ENCODE measurements at regions not wholly inside any gene's neighbourhood (a gene's known extent, or its start where the extent isn't known, plus 50 kb on each side); places are given as distances from the start of the nearest gene placed in this dataset.

DNA sequence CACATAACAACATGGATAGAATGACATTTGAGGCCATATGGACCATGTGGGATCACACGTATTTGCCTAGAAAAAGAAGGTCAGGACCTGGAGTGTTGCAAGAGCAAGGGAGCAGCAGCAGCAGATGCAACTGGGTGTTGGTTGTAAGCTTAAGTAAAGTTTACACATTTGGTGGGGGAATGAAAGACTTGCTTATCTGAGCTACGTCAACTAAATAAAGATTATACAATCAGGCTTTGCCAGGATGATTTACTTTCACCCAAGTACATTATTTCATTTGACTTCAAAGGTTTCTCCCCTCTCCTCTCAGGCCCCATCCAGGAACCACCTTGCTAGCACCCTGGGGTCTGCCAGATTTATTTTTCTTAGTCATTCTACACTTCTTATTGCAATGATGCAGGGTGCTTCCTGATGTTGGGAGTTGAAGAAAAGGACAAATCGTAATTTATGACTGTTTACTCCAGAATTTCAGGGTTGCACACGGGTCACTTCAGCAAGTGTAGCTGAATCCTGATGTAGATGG, 591.9 kb upstream of the IGFBP3 start:
- DNase-seq (ENCODE audit: missing footprints) (no peak), ATAC-seq (no peak)
- intact Hi-C loops (cut with DNase I): loop anchor here (5.0 kb wide), 1 partner anchor 89 kb away; no protein-coding TSS in a partner anchor

DNA sequence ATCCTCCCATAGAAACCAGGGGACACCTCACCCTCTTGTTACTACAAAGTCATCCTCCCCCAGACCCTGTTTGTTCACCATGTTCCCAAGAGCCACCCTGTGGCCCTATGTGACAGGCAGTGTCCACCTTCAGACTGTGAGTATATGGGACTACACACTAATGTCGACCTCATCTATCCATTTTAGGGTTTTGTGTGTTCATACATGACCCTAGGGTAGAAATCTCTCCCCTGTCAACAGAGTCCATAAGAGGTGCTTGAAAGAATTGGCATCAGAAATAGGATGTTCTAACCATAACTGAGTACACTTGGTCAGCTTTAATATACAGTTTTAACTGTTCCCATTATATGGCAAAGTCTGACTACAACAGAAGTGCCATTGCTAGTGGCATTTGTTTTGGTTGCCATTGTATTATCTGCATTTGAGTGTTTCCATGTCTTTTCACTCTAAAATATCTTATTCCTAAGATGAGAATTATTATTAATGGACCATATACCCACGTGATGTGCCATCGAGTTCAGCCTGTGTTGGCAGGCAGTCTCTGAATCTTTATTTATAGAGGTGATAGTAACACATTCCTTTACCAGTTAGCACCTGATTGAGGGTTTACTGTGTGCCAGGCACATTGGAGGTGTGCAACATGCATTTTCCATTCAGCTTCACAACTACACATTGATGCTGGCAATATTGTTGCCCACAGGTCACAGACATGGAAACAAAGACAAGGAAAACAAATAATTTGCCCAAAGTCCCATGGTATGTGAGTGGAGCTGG, 590.6 kb upstream of the IGFBP3 start:
- no peak for DNase-seq (ENCODE audit: missing footprints)
- intact Hi-C loops (cut with DNase I): loop anchor here (2.0 to 5.0 kb wide), 2 partner anchors 19 to 91 kb away; no protein-coding TSS in a partner anchor
- peak; percentile 85 for ATAC-seq

DNA sequence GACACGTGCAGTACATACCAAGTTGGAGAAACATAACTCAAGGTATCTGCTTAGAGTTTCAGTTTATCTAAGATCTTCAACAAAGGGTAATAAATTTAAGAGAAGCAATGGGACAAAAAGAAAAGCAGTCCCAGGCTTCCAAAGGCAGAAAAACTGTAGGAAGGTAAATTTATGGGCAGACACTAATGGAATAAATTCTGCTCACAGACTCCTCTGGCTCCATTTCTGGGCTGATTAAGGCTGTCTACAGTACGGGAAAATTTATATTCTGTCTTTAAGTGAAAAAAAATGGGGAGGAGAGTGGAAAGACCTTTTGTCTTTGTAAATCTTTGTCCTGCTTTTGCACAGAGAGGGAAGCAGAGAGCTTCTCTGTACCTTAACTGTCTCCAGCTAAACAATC, 587.5 kb upstream of the IGFBP3 start:
- ATAC-seq: no peak
- intact Hi-C loops (cut with DNase I): no loop called here
- DNase-seq (ENCODE audit: missing footprints): no peak

DNA sequence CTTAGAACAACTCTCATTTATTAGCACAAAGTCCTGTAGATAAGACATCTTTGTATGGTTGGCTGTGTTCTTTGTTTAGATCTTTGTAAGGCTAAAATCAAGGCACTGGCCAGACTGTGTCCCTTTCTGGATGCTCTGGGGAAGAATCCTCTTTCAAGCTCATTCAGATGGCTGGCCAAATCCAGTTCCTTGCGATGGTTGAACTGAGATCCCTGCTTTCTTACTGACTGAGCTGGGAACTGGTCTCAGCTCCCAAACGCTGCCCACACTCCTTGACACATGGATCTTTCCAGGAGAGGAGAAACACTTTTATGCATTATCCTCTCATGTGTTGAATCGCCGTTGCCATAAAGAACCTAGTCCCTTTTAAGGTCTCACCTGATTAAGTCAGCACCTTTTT, 586.5 kb upstream of the IGFBP3 start:
- ATAC-seq (no peak), DNase-seq (ENCODE audit: missing footprints) (no peak)
- intact Hi-C loops (cut with DNase I): no loop called here

DNA sequence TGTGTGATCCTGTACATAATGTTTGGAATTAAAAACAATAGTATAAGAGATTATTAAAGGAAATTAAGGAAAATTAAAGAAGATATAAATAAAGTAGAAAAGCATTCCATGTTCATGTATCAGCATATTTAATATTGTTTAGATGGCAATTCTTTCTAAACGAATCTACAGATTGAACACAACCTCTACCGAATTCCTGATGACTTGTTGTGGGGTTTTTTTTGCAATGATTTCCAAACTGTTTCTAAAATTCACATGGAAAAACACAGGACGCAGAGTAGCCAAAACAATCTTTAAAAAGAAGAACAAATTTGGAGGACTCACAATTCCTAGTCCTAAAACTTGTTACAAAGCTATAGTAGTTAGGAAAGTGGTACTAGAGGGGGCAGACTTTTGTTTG, 573.4 kb upstream of the IGFBP3 start:
- intact Hi-C loops (cut with DNase I): no loop called here
- ATAC-seq: no peak
- no peak for DNase-seq (ENCODE audit: missing footprints)

DNA sequence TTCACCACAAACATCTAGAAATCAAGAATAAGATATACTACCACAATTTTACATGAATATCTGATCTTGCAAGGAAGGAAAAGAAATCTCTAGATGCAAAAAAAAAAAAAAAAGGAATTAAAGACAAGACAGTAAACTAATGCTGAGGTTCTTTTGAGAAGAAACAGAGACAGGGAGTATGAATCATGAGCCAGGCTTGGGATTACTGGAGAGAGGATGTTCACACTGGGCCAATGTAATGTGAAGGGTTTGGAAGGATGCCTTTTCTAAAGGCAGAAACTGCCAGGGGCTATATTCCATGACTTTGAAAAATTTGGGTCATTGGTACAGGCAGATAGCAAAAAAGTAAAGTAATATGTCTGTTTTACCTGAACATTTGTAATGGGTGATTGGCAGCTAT, 573.0 kb upstream of the IGFBP3 start:
- ATAC-seq: no peak
- DNase-seq (ENCODE audit: missing footprints): no peak
- intact Hi-C loops (cut with DNase I): no loop called here

DNA sequence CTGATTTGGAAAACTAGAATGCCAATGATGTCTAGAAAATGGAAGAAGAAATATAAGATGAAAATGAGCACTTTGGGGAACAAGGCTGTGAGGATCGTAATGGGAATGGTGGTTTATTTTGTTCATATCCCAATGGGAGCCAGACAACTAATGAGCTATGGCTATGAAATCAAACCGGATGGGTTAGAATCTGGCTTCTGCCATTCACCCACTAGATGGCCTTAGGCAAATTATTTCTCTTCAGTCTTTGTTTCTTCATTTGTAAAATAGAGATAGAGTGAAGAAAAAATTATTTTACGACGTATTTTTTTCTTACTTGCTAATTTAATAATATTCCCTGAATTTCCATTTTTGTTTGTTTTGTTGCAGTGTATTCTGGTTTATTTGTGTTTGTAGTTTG, 572.1 kb upstream of the IGFBP3 start:
- intact Hi-C loops (cut with DNase I): no loop called here
- ATAC-seq (no peak), DNase-seq (ENCODE audit: missing footprints) (no peak)

DNA sequence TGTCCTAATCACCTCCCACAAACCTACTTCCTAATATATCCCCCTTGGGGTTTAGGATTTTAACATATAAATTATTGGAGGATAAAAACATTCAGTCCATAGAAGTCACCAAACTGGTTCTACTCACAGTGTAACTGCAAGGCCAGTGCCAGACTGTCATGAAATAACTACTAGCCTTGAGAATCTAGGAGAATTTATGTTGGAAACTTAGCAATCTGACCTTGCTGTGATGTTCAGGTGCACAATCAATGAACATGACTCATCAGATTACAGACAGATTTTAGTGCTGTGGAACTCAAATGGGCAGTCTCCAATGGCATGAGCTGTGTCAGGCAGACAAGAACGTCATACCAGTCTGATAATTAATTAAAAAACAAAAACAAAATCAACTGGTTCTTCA, 571.4 kb upstream of the IGFBP3 start:
- intact Hi-C loops (cut with DNase I): no loop called here
- ATAC-seq: no peak
- no peak for DNase-seq (ENCODE audit: missing footprints)

DNA sequence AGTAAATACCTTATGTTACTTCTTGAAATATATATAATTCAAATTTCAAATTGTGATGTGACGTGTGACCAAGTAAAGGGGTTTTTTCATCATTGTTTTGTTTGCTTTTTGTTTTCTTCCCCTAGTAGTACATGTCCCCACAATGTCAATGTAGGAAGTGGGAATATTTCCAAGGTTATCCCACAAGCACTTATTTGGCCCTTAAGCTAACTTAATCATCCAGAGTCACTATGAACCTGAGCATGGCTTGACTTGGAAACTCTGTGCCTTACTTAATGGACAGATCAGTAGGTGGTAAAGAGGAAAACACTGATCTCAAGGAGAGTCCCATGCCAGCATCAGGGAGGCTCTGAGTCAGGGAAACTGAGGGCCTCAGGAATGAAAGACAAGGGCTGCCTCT, 569.3 kb upstream of the IGFBP3 start:
- intact Hi-C loops (cut with DNase I): no loop called here
- no peak for ATAC-seq
- no peak for DNase-seq (ENCODE audit: missing footprints)

DNA sequence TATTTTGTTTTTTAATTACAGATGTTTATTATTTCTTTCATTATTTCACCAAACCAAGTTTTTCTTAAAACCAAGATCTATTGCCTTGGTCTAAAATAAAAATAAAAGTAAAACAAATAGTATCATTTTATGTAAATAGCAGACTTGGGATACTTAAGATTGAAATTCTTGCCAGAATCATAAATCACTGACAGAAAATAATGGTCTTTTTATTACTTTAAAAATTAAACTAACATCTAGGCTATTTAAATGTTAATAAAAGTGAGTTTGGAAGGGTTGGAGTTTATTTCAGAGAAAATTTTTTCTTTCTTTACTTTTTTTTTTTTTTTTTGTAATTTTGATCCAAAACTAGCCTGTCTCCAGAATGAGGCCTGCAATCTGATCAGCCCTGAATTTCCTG, 568.0 kb upstream of the IGFBP3 start:
- ATAC-seq: no peak
- DNase-seq (ENCODE audit: missing footprints): no peak
- intact Hi-C loops (cut with DNase I): no loop called here

DNA sequence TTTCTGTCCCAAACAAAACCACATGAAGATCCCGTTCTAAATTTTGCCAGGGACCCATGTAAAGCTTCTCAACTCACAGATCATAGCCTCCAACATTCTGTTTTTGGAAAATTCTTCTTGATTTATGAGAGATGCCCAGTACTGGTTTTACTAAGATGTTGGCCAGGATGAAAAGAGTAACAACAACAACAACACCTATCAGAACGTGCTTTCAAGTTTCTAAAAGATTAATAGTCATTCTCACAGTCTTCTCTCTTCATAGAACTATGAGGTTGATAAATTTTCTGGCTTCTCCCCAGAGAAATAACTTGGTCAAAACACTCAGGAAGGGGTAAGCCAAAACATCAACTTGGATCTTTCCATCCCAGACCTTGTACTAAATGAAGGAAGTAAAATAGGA, 567.5 kb upstream of the IGFBP3 start:
- no peak for ATAC-seq
- intact Hi-C loops (cut with DNase I): no loop called here
- no peak for DNase-seq (ENCODE audit: missing footprints)

DNA sequence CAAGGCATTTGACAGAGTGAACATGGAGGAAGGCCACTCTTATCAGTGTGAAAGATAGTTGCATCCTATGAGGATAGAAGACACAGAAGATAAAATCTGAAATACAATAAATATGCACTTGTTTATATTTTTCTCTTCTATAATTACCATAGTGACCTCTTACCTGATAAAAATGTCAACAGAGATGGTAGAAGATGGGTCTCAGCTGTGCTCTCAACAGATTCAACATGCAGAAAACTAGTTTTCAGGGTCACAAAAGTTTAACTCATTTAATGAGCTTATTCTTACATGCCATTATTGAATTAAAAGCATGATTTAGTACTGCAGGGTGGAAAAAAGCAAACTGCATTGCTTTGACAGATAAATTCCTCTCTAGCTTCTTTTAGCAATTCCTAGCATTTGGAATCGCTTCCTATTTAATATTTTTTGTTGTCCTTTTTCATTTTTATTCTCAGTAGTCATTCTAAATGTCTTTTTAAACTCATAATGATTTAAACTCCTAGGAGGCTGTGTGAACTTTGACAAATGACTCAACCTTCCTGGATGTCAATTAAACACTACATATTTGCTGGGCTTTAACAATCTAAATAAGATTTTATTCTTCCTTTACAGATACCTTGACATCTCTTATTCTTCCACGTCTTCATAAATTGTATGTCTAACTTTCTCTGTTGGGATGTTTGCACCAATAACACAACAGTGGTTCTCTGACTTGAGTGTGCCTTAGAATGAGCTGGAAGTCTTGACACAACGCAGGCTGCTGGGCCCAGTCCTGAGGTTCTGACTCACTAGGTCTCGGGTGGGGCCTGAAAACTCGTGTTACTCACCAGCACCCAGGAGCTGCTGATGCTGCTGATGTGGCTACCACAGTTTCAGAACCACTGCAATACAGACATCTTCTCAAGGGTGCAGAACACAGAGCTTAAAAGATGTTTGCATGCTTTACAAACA, 565.5 kb upstream of the IGFBP3 start:
- no peak for DNase-seq (ENCODE audit: missing footprints)
- intact Hi-C loops (cut with DNase I): no loop called here
- peak; percentile 89 for ATAC-seq

DNA sequence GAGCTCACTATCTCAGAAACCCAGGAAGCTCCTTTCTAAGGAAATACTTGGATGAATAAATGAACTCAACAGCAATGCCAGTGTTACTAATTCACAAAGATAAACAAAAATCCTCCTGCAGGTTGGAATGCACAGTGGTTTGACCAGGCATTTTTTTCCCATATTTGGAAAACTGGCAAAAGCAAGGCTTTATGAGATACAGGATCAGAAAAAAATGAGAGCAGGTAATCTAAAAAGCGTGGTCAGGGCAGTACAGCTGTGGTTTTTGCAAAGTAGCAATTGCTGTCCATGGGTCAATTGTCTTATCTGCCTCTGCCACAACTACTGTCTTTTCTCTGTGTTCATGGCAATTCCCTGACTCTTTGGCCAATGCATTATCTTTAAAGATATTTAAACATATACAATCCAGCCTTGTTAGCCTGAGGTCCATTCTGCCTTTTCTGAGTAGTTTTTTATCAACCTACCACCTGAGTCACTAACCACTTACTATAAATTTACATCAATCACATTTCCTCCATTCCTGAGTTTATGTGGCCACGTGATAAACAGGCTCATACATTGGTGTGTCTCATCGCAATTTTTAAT, 564.5 kb upstream of the IGFBP3 start:
- DNase-seq (ENCODE audit: missing footprints): no peak
- intact Hi-C loops (cut with DNase I): no loop called here
- ATAC-seq: no peak

DNA sequence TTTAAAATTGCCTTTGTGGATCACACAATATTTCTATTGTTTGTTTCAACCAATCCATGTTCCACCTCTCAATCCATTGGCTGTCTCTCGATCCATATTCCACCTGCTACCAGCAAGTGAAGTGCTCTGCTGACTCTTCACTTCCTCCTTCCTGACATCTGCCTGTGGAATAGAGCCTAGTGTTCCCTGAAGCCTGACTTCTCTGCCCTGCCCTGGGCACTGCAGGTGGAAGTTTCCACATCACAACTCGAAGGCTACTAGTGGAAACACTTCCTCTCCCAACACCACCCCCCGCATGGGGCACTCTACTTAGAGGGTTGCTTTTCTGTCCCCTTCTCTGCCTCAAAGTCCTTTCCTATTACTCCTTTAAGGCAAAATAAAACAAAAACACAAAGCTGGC, 563.8 kb upstream of the IGFBP3 start:
- DNase-seq (ENCODE audit: missing footprints) (no peak), ATAC-seq (no peak)
- intact Hi-C loops (cut with DNase I): no loop called here

DNA sequence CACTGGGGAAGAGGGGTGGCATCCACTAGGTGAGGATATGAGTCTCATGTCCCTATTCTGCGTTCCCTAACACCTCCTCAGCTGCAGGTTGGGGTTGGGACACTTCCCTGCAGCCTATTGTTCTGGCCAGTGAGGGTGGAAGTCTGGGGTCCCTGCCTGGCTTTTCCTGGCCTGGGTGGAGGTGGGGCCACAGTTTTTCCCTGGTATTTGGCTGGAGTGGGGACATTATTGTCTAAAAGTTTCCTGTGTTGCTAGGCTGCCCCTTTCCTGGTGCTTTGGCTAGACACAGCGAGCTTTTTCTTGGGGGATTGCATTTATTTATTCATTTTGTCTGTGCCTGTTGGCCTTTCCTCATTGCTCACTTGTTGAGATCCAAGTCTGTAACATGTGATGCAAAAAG, 559.5 kb upstream of the IGFBP3 start:
- DNase-seq (ENCODE audit: missing footprints): no peak
- intact Hi-C loops (cut with DNase I): no loop called here

DNA sequence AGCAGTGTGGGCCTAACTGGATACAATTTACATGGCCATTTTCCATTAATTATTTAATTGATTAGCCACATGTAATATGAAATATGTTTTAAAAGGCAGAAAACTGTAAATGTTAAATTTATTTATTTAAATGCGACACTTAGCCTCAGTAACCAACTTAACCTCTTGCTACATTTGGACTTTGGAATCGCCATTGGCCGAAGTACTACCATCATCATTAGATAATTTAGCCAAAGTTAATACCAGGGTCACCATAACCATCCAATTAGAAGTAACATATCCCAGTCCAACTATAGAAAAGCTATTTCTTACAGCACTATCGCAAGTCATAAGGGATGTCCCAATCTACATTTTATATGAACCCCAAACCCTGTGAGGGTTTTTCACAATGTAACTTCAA, 558.6 kb upstream of the IGFBP3 start:
- DNase-seq (ENCODE audit: missing footprints) (no peak), ATAC-seq (no peak)
- intact Hi-C loops (cut with DNase I): no loop called here

More for the DNA sequence above, 559.5 kb upstream of the IGFBP3 start:
- ATAC-seq: no peak

DNA sequence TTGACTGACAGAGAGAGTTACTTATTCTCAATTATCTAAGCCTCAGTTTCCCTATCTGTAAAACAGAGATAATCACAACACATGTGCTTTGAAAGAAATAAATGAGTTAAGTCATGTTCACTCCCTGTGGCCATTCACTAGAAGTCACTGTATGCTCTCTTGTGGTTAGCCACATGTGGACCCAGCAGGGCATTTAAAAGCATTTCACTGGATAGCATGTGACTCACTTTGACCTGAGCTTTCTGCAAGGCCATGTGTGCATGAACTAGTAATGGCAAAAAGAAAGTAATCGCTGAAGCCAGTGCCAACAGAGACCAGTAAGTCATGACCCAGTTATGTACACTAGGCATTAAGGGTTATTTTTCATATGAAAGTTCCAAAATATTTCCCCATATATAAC, 557.0 kb upstream of the IGFBP3 start:
- intact Hi-C loops (cut with DNase I): no loop called here
- ATAC-seq (no peak), DNase-seq (ENCODE audit: missing footprints) (no peak)

DNA sequence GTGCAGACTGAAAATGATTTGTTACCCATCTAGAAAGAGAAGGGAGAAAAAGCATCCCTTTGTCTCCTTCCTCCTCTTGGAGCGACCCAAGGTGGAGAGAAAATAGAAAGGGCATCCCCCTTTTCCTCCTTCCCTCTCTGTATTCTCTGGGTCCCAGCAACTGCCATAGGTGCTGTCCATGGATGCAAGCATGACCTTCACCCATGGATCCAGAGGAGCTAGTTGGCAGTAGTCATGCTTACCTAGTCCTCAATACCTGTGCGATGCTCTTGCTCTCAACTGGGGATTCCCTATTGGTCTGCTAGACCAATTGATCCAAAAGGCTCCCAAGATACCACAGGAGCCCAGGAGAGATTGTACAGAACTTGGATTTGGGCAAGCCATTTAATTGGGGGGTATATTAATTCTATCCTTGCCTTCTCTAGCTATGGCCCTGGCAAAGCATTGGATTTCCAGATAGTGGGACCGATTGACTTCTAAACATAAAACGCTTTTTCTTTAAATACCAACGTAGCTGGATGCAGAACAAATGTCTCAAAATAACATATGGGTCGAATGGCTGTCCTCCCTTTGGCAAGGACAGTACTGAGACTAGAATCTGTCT, 547.8 kb upstream of the IGFBP3 start:
- ATAC-seq (no peak), DNase-seq (ENCODE audit: missing footprints) (no peak)
- intact Hi-C loops (cut with DNase I): no loop called here

DNA sequence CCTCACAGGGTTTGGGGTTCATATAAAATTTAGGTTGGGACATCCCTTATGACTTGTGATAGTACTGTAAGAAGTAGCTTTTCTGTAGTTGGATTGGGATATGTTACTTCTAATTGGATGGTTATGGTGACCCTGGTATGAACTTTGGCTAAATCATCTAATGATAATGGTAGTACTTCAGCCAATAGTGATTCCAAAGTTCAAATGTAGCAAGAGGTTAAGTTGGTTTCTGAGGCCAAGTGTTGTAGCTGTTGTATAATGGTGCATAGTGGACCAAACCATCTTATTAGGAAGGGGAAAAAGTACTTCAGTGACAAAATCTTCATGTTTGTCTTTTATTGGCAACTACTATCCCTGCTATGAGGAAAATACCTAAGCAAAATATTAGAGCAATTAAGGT, 542.1 kb upstream of the IGFBP3 start:
- intact Hi-C loops (cut with DNase I): no loop called here
- ATAC-seq: no peak
- DNase-seq (ENCODE audit: missing footprints): no peak
